HepG2 (cell line): ENCODE measurements at regions not wholly inside any gene's neighbourhood (a gene's known extent, or its start where the extent isn't known, plus 50 kb on each side); places are given as distances from the start of the nearest gene placed in this dataset.

Experiments used
- AGO2 ChIP-seq: fragments of 200-400 bp; formaldehyde crosslinking; optimal IDR thresholded peaks from 2 replicates; pipeline ENCODE3; 2017; ENCODE audit warnings: mild to moderate bottlenecking, low read depth, low read length, moderate library complexity
- CREB1 ChIP-seq, 2 experiments: fragments of 450-650 bp in 1 of 2; IDR thresholded peaks; 2 replicates each; pipeline ENCODE4 v1.6.1; 2016 to 2017; ENCODE audit warnings: control low read depth in 1 of 2, mild to moderate bottlenecking in 1 of 2, missing compliant biosample characterization in 1 of 2, missing genetic modification characterization in 1 of 2
- CTCF ChIP-seq: sonication (generic); formaldehyde crosslinking; IDR thresholded peaks from 2 replicates; pipeline ENCODE4 v1.5.0; 2020; ENCODE audit warnings: mild to moderate bottlenecking, missing genetic modification reagents, moderate library complexity
- ESRRA ChIP-seq: sonication (generic); formaldehyde crosslinking; IDR thresholded peaks from 2 replicates; pipeline ENCODE4 v1.5.1; 2020; ENCODE audit warnings: mild to moderate bottlenecking, low read depth, missing genetic modification reagents
- EZH2 ChIP-seq: conservative IDR thresholded peaks from 2 replicates; pipeline ENCODE4 v1.6.1; 2012; ENCODE audit warnings: mild to moderate bottlenecking, low read depth, low read length, moderate library complexity
- HNRNPL ChIP-seq: fragments of 200-400 bp; formaldehyde crosslinking; IDR thresholded peaks from 2 replicates; pipeline ENCODE4 v1.6.1; 2017; ENCODE audit warnings: mild to moderate bottlenecking, low read depth, low read length
- MXD4 ChIP-seq: IDR thresholded peaks from 2 replicates; pipeline ENCODE4 v1.6.1; 2016; ENCODE audit warnings: mild to moderate bottlenecking, missing biosample characterization, missing genetic modification reagents
- SIN3A ChIP-seq: IDR thresholded peaks from 2 replicates; pipeline ENCODE4 v1.6.1; 2011; ENCODE audit warnings: low read depth, mild to moderate bottlenecking, control low read depth, low read length, borderline replicate concordance
- SMC3 ChIP-seq: IDR thresholded peaks from 2 replicates; pipeline ENCODE4 v1.6.1; 2011; ENCODE audit warnings: low read length, improper control_type of control experiment
- THAP7 ChIP-seq: sonication (generic); formaldehyde crosslinking; IDR thresholded peaks from 2 replicates; pipeline ENCODE4 v1.8.1; 2023; ENCODE audit warnings: mild to moderate bottlenecking, missing genetic modification reagents
- USF2 ChIP-seq, 2 experiments: sonication (generic) in 1 of 2; formaldehyde crosslinking in 1 of 2; IDR thresholded peaks; 2 replicates each; pipeline versions ENCODE4 v1.5.1 to v1.6.1; 2011 to 2020; ENCODE audit warnings: borderline replicate concordance in 1 of 2, low read depth in 1 of 2, low read length in 1 of 2, mild to moderate bottlenecking in 1 of 2, missing genetic modification reagents in 1 of 2, moderate library complexity in 1 of 2
- ZNF205 ChIP-seq: IDR thresholded peaks from 2 replicates; pipeline ENCODE4 v1.6.1; 2018; ENCODE audit warnings: missing biosample characterization, missing genetic modification reagents
- TF ChIP-seq, protein P1 (sequence below): sonication (generic); formaldehyde crosslinking; IDR thresholded peaks from 2 replicates; pipeline ENCODE4 v1.9.0; 2021; ENCODE audit warnings: missing genetic modification reagents, borderline replicate concordance
- TF ChIP-seq, protein P2 (sequence below): sonication (generic); formaldehyde crosslinking; IDR thresholded peaks from 2 replicates; pipeline ENCODE4 v1.4.0; 2020; ENCODE audit warnings: missing genetic modification reagents, borderline replicate concordance

DNA sequence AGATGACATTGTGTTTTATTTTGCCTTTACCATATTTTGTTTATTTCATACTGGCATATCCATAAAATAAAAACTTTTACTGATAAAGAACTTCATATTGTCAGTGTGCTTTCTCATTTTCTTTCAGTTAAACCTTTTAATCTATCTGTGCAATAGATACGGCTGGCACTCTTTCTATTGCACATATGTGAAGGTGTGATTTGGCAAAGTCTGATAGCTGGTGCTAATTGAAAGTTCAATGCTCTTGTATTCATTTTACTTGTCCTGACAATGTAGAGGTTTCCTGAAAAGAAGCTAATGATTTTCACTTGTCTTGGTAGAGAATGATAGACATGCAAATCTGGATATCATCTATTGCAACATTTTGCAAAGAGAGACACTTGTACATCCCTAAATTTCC lies 467.0 kb downstream of the NSUN3 start:
- TF ChIP-seq MXD4 (CRISPR knock-in tag) (no peak), CREB1 (IDR thresholded peaks at IDR 0.05) (no peak), CREB1 (CRISPR knock-in tag; IDR thresholded peaks at IDR 0.05) (no peak), CTCF (CRISPR knock-in tag) (no peak), ESRRA (CRISPR knock-in tag) (no peak), SIN3A (no peak), USF2 (IDR thresholded peaks at IDR 0.05; ENCODE audit: low read depth, low read length) (no peak), USF2 (CRISPR knock-in tag; IDR thresholded peaks at IDR 0.05; ENCODE audit: borderline replicate concordance) (no peak), HNRNPL (no peak), SMC3 (no peak), EZH2 (no peak), ZNF205 (CRISPR knock-in tag) (no peak), THAP7 (CRISPR knock-in tag) (no peak), AGO2 (no peak)
- TF ChIP-seq, protein P1, sequence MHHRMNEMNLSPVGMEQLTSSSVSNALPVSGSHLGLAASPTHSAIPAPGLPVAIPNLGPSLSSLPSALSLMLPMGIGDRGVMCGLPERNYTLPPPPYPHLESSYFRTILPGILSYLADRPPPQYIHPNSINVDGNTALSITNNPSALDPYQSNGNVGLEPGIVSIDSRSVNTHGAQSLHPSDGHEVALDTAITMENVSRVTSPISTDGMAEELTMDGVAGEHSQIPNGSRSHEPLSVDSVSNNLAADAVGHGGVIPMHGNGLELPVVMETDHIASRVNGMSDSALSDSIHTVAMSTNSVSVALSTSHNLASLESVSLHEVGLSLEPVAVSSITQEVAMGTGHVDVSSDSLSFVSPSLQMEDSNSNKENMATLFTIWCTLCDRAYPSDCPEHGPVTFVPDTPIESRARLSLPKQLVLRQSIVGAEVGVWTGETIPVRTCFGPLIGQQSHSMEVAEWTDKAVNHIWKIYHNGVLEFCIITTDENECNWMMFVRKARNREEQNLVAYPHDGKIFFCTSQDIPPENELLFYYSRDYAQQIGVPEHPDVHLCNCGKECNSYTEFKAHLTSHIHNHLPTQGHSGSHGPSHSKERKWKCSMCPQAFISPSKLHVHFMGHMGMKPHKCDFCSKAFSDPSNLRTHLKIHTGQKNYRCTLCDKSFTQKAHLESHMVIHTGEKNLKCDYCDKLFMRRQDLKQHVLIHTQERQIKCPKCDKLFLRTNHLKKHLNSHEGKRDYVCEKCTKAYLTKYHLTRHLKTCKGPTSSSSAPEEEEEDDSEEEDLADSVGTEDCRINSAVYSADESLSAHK (CRISPR knock-in tag): no peak
- TF ChIP-seq, protein P2, sequence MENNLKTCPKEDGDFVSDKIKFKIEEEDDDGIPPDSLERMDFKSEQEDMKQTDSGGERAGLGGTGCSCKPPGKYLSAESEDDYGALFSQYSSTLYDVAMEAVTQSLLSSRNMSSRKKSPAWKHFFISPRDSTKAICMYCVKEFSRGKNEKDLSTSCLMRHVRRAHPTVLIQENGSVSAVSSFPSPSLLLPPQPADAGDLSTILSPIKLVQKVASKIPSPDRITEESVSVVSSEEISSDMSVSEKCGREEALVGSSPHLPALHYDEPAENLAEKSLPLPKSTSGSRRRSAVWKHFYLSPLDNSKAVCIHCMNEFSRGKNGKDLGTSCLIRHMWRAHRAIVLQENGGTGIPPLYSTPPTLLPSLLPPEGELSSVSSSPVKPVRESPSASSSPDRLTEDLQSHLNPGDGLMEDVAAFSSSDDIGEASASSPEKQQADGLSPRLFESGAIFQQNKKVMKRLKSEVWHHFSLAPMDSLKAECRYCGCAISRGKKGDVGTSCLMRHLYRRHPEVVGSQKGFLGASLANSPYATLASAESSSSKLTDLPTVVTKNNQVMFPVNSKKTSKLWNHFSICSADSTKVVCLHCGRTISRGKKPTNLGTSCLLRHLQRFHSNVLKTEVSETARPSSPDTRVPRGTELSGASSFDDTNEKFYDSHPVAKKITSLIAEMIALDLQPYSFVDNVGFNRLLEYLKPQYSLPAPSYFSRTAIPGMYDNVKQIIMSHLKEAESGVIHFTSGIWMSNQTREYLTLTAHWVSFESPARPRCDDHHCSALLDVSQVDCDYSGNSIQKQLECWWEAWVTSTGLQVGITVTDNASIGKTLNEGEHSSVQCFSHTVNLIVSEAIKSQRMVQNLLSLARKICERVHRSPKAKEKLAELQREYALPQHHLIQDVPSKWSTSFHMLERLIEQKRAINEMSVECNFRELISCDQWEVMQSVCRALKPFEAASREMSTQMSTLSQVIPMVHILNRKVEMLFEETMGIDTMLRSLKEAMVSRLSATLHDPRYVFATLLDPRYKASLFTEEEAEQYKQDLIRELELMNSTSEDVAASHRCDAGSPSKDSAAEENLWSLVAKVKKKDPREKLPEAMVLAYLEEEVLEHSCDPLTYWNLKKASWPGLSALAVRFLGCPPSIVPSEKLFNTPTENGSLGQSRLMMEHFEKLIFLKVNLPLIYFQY (CRISPR knock-in tag): no peak
